ENCODE measurements at regions not wholly inside any gene's neighbourhood (a gene's known extent, or its start where the extent isn't known, plus 50 kb on each side); places are given as distances from the start of the nearest gene placed in this dataset.
"Not testable (repeated sequence)": the region's sequence is repeated elsewhere in the genome, so short reads cannot be mapped to it uniquely, and the experiment has no call there.

- Histone ChIP-seq H3K4me3 (no peak overlapping the region), H3K4me1 (no peaks in the 10 kb centered on the region), H3K27me3 (no peaks in the 10 kb centered on the region), H3K27ac (no peak overlapping the region), H3K9me3 (no peaks in the 10 kb centered on the region), H3K36me3 (no peaks in the 10 kb centered on the region)
- intact Hi-C loops (cut with DNase I; ENCODE audit: low total_unique reads) (no loop called here), in situ Hi-C loops (cut with MboI; ENCODE audit: low pct_ligation_motif_present in 1 of 4, low pct_unique_long_range_greater_than_20kb in 1 of 4, low sequenced_read_pairs in 3 of 4) (no loop called here)
- TF ChIP-seq POLR2AphosphoS5 (IDR thresholded peaks at IDR 0.05) = no peak
- TF ChIP-seq CTCF (IDR thresholded peaks at IDR 0.05) = no peak
- no peak for TF ChIP-seq EP300 (IDR thresholded peaks at IDR 0.05; ENCODE audit: low read depth)
- no peak for TF ChIP-seq POLR2A (IDR thresholded peaks at IDR 0.05)
- no peak for DNase-seq
Measured at GRCh38 chr16:46519063-46519462, 102.1 kb downstream of the SHCBP1 start.

GRCh38 chr16:46496701-46497100 lies 124.5 kb downstream of the SHCBP1 start:
- 73 to 91% methylated on average over 2 of the region's 2 CpGs for WGBS, 2 donors (ENCODE audit: low coverage in 1 of 2)
- Histone ChIP-seq H3K4me3 (no peak overlapping the region), H3K27ac (no peak overlapping the region), H3K27me3 (no peaks in the 10 kb centered on the region), H3K4me1 (no peaks in the 10 kb centered on the region), H3K9me3 (no peaks in the 10 kb centered on the region), H3K36me3 (no peaks in the 10 kb centered on the region)
- no peak for DNase-seq
- in situ Hi-C loops (cut with MboI; ENCODE audit: low pct_ligation_motif_present in 1 of 4, low pct_unique_long_range_greater_than_20kb in 1 of 4, low sequenced_read_pairs in 3 of 4) (no loop called here), intact Hi-C loops (cut with DNase I; ENCODE audit: low total_unique reads) (no loop called here)
- TF ChIP-seq POLR2AphosphoS5 (IDR thresholded peaks at IDR 0.05) (no peak), EP300 (IDR thresholded peaks at IDR 0.05; ENCODE audit: low read depth) (no peak), CTCF (IDR thresholded peaks at IDR 0.05) (no peak), POLR2A (IDR thresholded peaks at IDR 0.05) (no peak)

GRCh38 chr16:46482895-46483294 lies 138.3 kb downstream of the SHCBP1 start:
- no peak for TF ChIP-seq EP300 (IDR thresholded peaks at IDR 0.05; ENCODE audit: low read depth)
- 54 to 57% methylated on average over 4 of the region's 4 CpGs for WGBS, 2 donors (ENCODE audit: low coverage in 1 of 2)
- Histone ChIP-seq H3K4me1 (no peaks in the 10 kb centered on the region), H3K4me3 (no peak overlapping the region), H3K27ac (no peak overlapping the region), H3K36me3 (no peaks in the 10 kb centered on the region), H3K27me3 (no peaks in the 10 kb centered on the region), H3K9me3 (no peaks in the 10 kb centered on the region)
- no peak for DNase-seq
- in situ Hi-C loops (cut with MboI; ENCODE audit: low pct_ligation_motif_present in 1 of 4, low pct_unique_long_range_greater_than_20kb in 1 of 4, low sequenced_read_pairs in 3 of 4) = no loop called here
- intact Hi-C loops (cut with DNase I; ENCODE audit: low total_unique reads) = no loop called here

- Histone ChIP-seq H3K4me3 (no peak overlapping the region), H3K27ac (no peak overlapping the region), H3K9me3 (peaks cover 0 to 1% of the 10 kb centered on the region in 2 donors), H3K4me1 (no peaks in the 10 kb centered on the region), H3K36me3 (no peaks in the 10 kb centered on the region), H3K27me3 (no peaks in the 10 kb centered on the region)
- no peak for TF ChIP-seq POLR2A (IDR thresholded peaks at IDR 0.05)
- no peak for TF ChIP-seq CTCF (IDR thresholded peaks at IDR 0.05)
- no peak for TF ChIP-seq EP300 (IDR thresholded peaks at IDR 0.05; ENCODE audit: low read depth)
- no peak for TF ChIP-seq POLR2AphosphoS5 (IDR thresholded peaks at IDR 0.05)
- in situ Hi-C loops (cut with MboI; ENCODE audit: low pct_ligation_motif_present in 1 of 4, low pct_unique_long_range_greater_than_20kb in 1 of 4, low sequenced_read_pairs in 3 of 4) (no loop called here), intact Hi-C loops (cut with DNase I; ENCODE audit: low total_unique reads) (no loop called here)
- WGBS, 2 donors (ENCODE audit: low coverage in 1 of 2) = 80 to 85% methylated on average over 9 to 15 of the region's 15 CpGs
- DNase-seq = no peak
Measured at GRCh38 chr16:46466239-46466638, 154.9 kb downstream of the SHCBP1 start.

- H3K27ac ChIP-seq; intact Hi-C loops (cut with DNase I; ENCODE audit: low total_unique reads); H3K27me3 ChIP-seq; H3K4me3 ChIP-seq; H3K9me3 ChIP-seq; DNase-seq; in situ Hi-C loops (cut with MboI; ENCODE audit: low pct_ligation_motif_present in 1 of 4, low pct_unique_long_range_greater_than_20kb in 1 of 4, low sequenced_read_pairs in 3 of 4); H3K36me3 ChIP-seq; H3K4me1 ChIP-seq: not testable (repeated sequence)
- 74% methylated on average over 10 of the region's 10 CpGs; no CpG with 5 or more reads in 1 of the 2 donors for WGBS, 2 donors (ENCODE audit: low coverage in 1 of 2)
Measured at GRCh38 chr16:46454801-46455200, 166.4 kb downstream of the SHCBP1 start.
